Mesodermal cell (in vitro differentiated cells): ENCODE measurements at regions not wholly inside any gene's neighbourhood (a gene's known extent, or its start where the extent isn't known, plus 50 kb on each side); places are given as distances from the start of the nearest gene placed in this dataset.
"Not testable (repeated sequence)": the region's sequence is repeated elsewhere in the genome, so short reads cannot be mapped to it uniquely, and the experiment has no call there.

Experiments
- H3K27ac ChIP-seq: 2 replicates; pipeline ENCODE4 v1.7.0; 2013; ENCODE audit warnings: mild to moderate bottlenecking, low read depth, low read length, moderate library complexity; ENCODE audit not compliant: severe bottlenecking
- H3K36me3 ChIP-seq: 2 replicates; pipeline ENCODE4 v1.7.1; 2013; ENCODE audit warnings: mild to moderate bottlenecking, low read length, moderate library complexity; ENCODE audit not compliant: control insufficient read depth, insufficient read depth
- H3K4me1 ChIP-seq: one replicate; pipeline ENCODE4 v1.7.1; 2013; ENCODE audit warnings: mild to moderate bottlenecking, low read length; ENCODE audit not compliant: insufficient read depth, control insufficient read depth, poor library complexity, severe bottlenecking
- H3K4me3 ChIP-seq: 2 replicates; pipeline ENCODE4 v1.7.0; 2013; ENCODE audit warnings: low read length, control low read depth, mild to moderate bottlenecking; ENCODE audit not compliant: insufficient read depth, poor library complexity, severe bottlenecking; ENCODE audit errors: extremely low read depth
- H3K9me3 ChIP-seq: 2 replicates; pipeline ENCODE4 v1.7.1; 2013; ENCODE audit warnings: mild to moderate bottlenecking, low read length, moderate library complexity; ENCODE audit not compliant: control insufficient read depth
- WGBS, 2 experiments: methylation state at CpG; one replicate each; pipeline ENCODE4 v1.1.5; 2013; ENCODE audit warnings: missing lambda C conversion rate in 2 of 2; ENCODE audit not compliant: insufficient coverage in 2 of 2; 5-methylcytosine and 5-hydroxymethylcytosine counted together

DNA sequence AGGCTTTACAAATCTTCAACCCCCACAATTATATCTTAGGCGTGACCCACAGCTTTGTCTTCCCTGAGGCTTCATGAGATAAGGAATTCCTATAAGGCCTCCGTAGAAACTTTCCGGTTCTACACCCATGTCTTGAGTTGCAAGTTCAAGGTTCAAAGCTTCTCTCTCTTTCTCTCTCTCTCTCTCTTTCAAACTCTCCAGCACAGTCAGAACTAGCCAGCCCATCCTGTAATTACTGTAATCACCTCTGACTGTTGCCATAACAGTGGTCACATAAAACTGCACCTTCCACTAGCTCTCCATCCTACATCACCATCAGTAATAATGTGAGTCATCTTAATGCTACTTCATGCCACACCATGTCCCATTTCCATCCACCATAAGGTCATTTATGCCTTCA lies 90.0 kb upstream of the NFASC start:
- H3K36me3 ChIP-seq = no peaks in the 10 kb centered on the region
- WGBS, 2 experiments = 94% methylated on average over 3 of the region's 3 CpGs; no CpG with 5 or more reads in 1 of the 2 experiments
- H3K27ac ChIP-seq = no peak overlapping the region
- no peak overlapping the region for H3K4me3 ChIP-seq
- no peaks in the 10 kb centered on the region for H3K9me3 ChIP-seq
- no peaks in the 10 kb centered on the region for H3K4me1 ChIP-seq

DNA sequence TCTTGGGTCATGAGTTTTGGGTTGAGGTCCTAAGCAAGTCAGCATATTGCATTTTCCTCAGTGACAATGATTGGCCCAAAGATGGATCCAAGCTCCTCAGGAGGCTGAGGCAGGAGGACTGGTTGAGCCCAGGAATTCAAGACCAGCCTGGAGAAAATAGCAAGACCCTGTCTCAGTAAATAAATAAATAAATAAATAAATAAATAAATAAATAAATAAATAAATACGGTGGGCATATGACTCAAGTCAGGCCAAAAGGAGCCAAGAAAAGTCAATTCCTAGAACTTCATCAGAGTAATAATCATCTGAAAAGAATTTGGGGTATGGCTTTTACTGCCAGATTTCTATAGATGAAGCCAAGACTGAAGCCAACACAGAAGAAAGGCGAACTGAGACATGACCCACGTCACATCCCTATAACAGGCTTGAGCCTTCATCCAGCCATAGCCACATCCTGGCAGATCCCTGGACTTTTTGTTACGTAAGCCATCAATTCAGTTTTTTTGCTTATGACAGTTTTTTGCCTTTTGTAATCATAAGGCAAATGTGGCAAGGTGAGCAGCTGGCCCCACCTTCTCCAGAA lies 88.5 kb upstream of the NFASC start:
- Histone ChIP-seq H3K36me3 (no peaks in the 10 kb centered on the region), H3K9me3 (no peaks in the 10 kb centered on the region), H3K4me1 (no peaks in the 10 kb centered on the region), H3K27ac (no peak overlapping the region), H3K4me3 (no peak overlapping the region)
- 89 to 93% methylated on average over 2 to 3 of the region's 4 CpGs for WGBS, 2 experiments

DNA sequence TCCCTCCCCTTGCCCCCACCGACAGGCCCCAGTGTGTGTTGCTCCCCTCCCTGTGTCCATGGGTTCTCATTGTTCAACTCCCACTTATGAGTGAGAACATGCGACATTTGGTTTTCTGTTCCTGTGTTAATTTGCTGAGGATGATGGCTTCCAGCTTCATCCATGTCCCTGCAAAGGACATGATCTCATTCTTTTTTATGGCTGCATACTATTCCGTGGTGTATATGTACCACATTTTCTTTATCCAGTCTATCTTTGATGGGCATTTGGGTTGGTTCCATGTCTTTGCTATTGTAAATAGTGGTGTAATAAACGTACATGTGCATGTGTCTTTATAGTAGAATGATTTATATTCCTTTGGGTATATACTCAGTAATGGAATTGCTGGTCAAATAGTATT lies 85.6 kb upstream of the NFASC start:
- 82 to 100% methylated on average over 1 to 2 of the region's 4 CpGs for WGBS, 2 experiments
- H3K27ac ChIP-seq, H3K9me3 ChIP-seq, H3K36me3 ChIP-seq, H3K4me1 ChIP-seq, H3K4me3 ChIP-seq: not testable (repeated sequence)

DNA sequence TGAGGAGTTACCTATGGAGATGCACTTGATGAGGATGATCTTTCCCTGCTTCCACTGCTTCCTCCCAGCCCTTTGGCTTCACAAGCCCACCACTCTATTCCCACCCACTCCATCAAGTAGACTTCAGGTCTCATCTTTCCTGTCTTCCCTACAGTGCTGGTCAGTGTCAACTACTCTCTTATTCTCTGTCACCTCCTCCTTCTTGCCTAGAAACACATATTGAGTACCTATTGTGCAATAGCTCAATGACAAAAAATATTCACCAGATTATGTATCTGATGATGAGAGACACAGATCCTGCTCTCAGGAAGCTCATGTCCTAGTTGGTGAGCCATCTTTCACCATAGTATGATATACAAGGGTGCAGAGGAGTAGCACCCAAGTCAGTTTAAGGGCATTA lies 82.2 kb upstream of the NFASC start:
- H3K9me3 ChIP-seq = no peaks in the 10 kb centered on the region
- H3K36me3 ChIP-seq = no peaks in the 10 kb centered on the region
- H3K27ac ChIP-seq = no peak overlapping the region
- no peak overlapping the region for H3K4me3 ChIP-seq
- H3K4me1 ChIP-seq = no peaks in the 10 kb centered on the region

DNA sequence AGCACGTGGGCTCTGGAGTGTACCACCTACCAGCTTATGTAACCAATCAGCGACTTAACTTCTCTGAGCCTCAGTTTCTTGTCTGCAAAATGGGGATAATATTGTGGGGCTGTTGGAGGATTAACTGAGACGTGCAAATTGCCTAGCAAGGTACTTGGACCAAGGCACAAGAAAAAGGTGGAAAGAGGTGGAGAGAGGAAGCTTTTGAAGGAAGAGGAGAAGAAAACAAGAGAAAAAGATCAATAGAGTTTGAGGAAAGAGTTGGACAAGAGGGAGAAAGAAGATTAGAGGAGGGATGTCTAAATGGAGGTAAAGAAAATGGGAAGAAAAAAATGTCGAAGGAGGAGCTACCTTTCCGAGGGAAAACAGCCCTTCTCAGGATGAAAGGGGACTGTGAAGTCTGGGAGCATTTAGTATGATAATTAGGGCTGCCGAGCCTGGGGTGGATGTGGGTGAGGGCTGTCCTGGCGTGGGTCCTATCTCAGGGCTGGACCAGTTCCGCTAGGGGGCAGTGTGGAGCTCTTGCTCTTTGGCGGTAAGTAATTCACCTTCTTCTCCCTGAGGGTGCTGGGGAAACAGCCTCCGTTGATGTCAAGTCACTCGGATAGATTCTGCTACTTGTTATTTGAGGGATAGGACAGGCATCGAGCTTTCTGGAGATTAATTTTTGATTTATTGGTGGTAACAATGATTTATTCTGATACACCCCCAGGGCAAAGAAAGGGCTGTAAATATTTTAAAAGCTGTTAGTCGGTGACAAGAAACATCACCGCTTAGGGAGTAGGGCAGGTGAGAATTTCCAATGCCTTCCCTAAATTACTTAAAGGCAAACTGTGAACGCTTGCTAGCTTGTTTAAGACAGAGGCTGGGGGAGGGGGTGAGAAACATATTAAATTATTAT lies 79.0 kb upstream of the NFASC start:
- H3K4me3 ChIP-seq = no peak overlapping the region
- no peak overlapping the region for H3K27ac ChIP-seq
- no peaks in the 10 kb centered on the region for H3K4me1 ChIP-seq
- WGBS, 2 experiments = 21 to 34% methylated on average over 7 to 9 of the region's 15 CpGs
- no peaks in the 10 kb centered on the region for H3K36me3 ChIP-seq
- H3K9me3 ChIP-seq = no peaks in the 10 kb centered on the region

DNA sequence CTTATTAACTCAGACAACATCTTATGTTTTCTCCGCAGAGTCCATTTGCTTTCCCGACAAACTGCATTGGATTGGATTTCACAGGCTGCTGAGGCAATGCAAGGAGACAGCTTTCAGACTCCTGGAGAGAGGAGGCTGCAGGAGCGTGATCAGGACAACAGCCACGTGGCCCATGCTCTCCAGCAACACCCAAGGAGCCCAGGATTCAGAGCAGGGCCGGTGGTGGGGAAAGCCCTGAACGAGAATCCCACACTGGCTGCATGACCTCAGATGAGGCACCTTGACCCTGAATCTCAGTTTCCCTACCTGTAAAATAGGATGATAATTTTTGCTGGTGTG lies 78.3 kb upstream of the NFASC start:
- WGBS, 2 experiments = 84 to 90% methylated on average over 4 to 5 of the region's 6 CpGs
- Histone ChIP-seq H3K9me3 (no peaks in the 10 kb centered on the region), H3K4me1 (no peaks in the 10 kb centered on the region), H3K4me3 (no peak overlapping the region), H3K36me3 (no peaks in the 10 kb centered on the region), H3K27ac (no peak overlapping the region)

DNA sequence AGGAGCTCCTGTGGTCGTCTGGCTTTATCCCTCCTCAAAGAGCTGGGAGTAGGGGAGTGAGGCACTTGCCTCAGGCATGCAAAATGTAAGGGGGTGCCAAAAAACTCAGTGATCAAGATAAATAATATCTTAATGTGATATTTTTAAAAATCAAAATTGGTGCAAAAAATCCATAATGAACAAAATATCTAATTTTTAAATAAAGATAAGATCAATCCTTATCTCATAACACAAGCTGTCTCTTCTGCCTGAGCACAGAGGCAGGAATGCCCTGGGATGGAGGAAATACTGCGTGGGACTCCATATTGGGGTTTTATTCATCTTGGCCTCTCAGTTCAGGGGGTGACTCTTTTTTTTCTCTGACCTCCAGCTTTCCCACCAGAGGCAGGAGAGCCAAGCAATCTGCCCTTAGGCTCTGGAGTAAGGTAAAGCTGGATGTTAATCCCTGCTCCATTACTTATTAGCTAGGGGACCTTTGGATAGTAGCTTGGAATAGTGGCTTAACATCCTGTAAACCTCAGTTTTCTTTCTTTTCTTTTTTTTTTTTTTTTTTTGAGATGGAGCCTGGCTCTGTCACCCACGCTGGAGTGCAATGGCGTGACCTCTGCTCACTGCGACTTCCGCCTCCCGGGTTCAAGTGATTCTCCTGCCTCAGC lies 77.3 kb upstream of the NFASC start:
- H3K4me3 ChIP-seq = no peak overlapping the region
- no peaks in the 10 kb centered on the region for H3K9me3 ChIP-seq
- 90 to 98% methylated on average over 5 to 6 of the region's 7 CpGs for WGBS, 2 experiments
- no peaks in the 10 kb centered on the region for H3K36me3 ChIP-seq
- no peaks in the 10 kb centered on the region for H3K4me1 ChIP-seq
- no peak overlapping the region for H3K27ac ChIP-seq

DNA sequence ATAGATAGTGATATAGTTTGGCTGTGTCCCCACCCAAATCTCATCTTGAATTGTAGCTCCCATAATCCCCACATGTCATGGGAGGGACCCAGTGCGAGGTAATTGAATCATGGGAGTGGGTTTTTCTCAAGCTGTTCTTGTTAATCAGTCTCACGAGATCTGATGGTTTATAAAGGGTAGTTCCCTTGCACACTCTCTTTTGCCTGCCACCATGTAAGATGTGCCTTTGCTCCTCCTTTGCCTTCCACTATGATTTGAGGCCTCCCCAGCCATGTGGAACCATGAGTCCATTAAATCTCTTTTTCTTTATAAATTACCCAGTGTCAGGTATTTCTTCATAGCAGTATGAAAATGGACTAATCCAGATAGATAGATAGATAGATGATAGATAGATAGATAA lies 73.8 kb upstream of the NFASC start:
- not testable (repeated sequence) for H3K36me3 ChIP-seq, H3K4me1 ChIP-seq, H3K4me3 ChIP-seq, H3K9me3 ChIP-seq, H3K27ac ChIP-seq
- WGBS, 2 experiments = 100% methylated on average over 1 of the region's 2 CpGs; no CpG with 5 or more reads in 1 of the 2 experiments

DNA sequence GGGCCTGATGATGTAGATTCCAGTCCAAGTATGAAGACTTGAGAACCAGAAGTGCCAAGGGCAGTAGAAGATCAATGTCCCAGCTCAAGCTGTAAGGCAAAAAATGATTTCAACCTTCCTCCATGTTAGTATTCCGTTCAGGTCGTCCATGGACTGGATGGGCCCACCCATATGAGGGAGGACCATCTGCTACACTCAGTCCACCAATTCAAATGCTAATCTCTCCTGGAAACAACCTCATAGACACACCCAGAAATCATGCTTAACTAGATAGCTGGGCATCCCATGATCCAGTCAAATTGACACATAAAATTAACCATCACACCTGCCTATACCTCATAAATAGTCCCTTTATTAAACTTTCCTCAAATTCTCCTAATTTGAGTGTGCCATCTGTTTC lies 73.3 kb upstream of the NFASC start:
- Histone ChIP-seq H3K9me3 (no peaks in the 10 kb centered on the region), H3K27ac (no peak overlapping the region), H3K36me3 (no peaks in the 10 kb centered on the region), H3K4me1 (no peaks in the 10 kb centered on the region), H3K4me3 (no peak overlapping the region)
- 61 to 100% methylated on average over 2 of the region's 2 CpGs for WGBS, 2 experiments

DNA sequence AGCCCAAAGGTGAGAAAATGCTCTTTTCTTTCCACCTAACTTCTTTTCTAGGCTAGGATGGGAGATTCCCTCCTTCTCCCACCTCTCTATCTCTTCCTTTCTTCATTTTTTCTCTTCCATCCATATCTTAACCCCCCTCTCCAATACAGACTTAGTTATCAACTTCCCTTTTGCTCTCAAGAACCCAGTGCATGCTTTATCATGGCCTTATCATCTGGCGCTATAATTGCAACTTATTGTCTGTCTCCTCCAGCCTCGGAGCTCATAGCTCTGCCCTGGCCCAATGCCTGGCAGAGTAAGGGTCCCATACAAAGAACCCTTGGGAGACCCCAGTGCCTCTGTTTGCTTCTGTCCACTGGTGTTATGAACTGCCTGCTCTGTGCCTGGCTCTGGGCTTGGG lies 71.0 kb upstream of the NFASC start:
- H3K9me3 ChIP-seq = no peaks in the 10 kb centered on the region
- 95% methylated on average over 2 of the region's 2 CpGs for WGBS, 2 experiments
- no peaks in the 10 kb centered on the region for H3K36me3 ChIP-seq
- no peaks in the 10 kb centered on the region for H3K4me1 ChIP-seq
- no peak overlapping the region for H3K4me3 ChIP-seq
- no peak overlapping the region for H3K27ac ChIP-seq

DNA sequence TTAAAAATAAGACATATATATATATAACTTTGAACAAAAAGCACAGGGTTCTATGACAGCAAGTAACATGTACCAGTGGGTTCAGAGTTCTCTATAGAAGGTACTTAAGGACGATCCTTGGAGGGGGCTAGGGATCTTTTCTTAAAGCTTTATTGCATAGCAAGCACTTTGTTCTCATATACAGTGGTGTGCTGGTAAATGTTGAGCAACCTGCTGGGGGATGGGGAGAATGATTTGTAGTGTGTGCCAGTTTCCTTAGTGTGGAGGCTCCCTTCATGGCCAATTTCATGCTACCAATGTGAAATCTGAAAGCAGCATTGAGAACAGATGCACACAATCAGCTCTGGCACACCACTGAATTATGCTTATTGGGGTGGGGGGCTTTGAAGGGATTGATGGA lies 69.5 kb upstream of the NFASC start:
- no peaks in the 10 kb centered on the region for H3K36me3 ChIP-seq
- H3K9me3 ChIP-seq = no peaks in the 10 kb centered on the region
- WGBS, 2 experiments = 40% methylated on average over 1 of the region's 1 CpG; no CpG with 5 or more reads in 1 of the 2 experiments
- H3K4me1 ChIP-seq = no peaks in the 10 kb centered on the region
- no peak overlapping the region for H3K4me3 ChIP-seq
- H3K27ac ChIP-seq = no peak overlapping the region
